AG04450 (cell line): ENCODE measurements at regions not wholly inside any gene's neighbourhood (a gene's known extent, or its start where the extent isn't known, plus 50 kb on each side); places are given as distances from the start of the nearest gene placed in this dataset.
"Not testable (repeated sequence)": the region's sequence is repeated elsewhere in the genome, so short reads cannot be mapped to it uniquely, and the experiment has no call there.

Experiments used
- CTCF ChIA-PET: fragments of 300-600, 350-600 bp; formaldehyde crosslinking; extraction: SDS; loops from one replicate; lab custom pipeline; 2022; ENCODE audit warnings: antibody characterized with exemption, inconsistent platforms; lab: Charles Lee
- POLR2A ChIA-PET: fragments of 350-600 bp; formaldehyde crosslinking; extraction: SDS; loops from one replicate; lab custom pipeline; 2021; ENCODE audit warnings: antibody characterized with exemption, inconsistent platforms; lab: Yijun Ruan, JAX
- DNase-seq: peaks from one replicate; pipeline ENCODE4 v3.0.0-alpha.2; 2011; ENCODE audit warnings: low read depth, low spot score
- H3K27ac ChIP-seq: one replicate; pipeline ENCODE4 v1.5.1; 2012; ENCODE audit warnings: low read depth, low read length, control low read depth
- H3K27me3 ChIP-seq: one replicate; pipeline ENCODE4 v1.6.0; 2012; ENCODE audit warnings: low read length; ENCODE audit not compliant: control insufficient read depth, insufficient read depth
- H3K4me3 ChIP-seq: 2 replicates; pipeline ENCODE4 v1.5.1; 2011; ENCODE audit warnings: mild to moderate bottlenecking, low read depth, low read length, control low read depth
- H3K9me3 ChIP-seq: 2 replicates; pipeline ENCODE4 v1.5.1; 2012; ENCODE audit warnings: low read length; ENCODE audit not compliant: control insufficient read depth, insufficient read depth
- TF ChIP-seq, protein P1 (sequence below): IDR thresholded peaks from 2 replicates; pipeline ENCODE4 v1.5.1; 2011; ENCODE audit warnings: low read depth, low read length, control low read depth, inconsistent platforms

DNA sequence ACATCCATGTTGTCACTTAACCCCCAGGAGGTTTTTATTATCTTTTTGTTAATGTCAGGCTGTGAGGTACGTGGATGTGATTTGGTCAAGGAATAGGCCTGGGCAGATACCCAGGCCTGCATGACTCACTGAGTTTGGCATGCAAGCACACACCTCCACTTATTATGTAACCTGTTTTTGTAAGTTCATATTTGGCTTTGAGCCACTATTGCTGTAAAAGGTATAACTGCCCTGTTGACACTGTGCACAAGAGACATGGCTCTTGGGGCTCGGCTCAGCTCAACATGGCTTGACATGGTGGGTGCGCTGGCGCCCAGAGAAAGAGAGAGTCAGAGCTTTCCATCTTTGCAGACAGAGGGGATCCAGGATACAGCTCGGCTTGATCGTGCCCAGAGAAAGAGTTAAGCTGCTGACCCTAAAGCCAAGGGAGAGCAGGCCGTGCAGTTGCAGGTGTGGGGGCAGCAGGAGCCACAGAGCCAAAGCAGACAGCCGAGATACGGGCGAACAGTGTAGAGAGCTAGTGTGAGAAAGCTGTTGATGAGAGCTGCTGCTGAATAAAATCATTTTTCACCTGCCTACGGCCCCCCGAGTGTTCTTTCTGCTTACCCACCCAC, 67.9 kb upstream of the UNC13C start:
- Histone ChIP-seq H3K27me3 (no peaks in the 10 kb centered on the region), H3K27ac (no peak overlapping the region), H3K9me3 (peaks cover 18% of the 10 kb centered on the region), H3K4me3 (no peak overlapping the region)
- ChIA-PET POLR2A (no interaction called here), CTCF (no interaction called here)
- TF ChIP-seq, protein P1, sequence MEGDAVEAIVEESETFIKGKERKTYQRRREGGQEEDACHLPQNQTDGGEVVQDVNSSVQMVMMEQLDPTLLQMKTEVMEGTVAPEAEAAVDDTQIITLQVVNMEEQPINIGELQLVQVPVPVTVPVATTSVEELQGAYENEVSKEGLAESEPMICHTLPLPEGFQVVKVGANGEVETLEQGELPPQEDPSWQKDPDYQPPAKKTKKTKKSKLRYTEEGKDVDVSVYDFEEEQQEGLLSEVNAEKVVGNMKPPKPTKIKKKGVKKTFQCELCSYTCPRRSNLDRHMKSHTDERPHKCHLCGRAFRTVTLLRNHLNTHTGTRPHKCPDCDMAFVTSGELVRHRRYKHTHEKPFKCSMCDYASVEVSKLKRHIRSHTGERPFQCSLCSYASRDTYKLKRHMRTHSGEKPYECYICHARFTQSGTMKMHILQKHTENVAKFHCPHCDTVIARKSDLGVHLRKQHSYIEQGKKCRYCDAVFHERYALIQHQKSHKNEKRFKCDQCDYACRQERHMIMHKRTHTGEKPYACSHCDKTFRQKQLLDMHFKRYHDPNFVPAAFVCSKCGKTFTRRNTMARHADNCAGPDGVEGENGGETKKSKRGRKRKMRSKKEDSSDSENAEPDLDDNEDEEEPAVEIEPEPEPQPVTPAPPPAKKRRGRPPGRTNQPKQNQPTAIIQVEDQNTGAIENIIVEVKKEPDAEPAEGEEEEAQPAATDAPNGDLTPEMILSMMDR = no peak
- no peak for DNase-seq

DNA sequence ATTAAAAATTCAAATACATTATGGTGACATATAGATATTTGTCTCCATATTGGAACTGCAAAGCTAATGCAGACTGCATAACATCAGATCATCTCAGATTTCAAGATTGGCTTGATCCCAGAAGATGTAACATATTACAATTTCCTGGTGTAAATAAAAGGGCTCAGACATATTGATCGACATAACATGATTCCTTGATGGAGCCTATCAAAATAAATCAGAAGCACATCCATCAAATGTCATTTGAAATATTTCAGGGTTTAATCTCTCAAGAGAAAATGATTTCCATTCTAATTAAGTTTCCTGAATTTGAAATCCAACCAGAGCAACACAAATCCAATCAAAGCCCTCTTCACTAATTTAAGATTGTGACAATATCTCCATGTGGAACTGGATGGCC, 75.1 kb upstream of the UNC13C start:
- DNase-seq = no peak
- Histone ChIP-seq H3K9me3 (no peaks in the 10 kb centered on the region; the same call in 1 of the 2 replicates), H3K4me3 (no peak overlapping the region), H3K27me3 (no peaks in the 10 kb centered on the region), H3K27ac (no peak overlapping the region)
- TF ChIP-seq, protein P1 = no peak
- ChIA-PET POLR2A (no interaction called here), CTCF (no interaction called here)

DNA sequence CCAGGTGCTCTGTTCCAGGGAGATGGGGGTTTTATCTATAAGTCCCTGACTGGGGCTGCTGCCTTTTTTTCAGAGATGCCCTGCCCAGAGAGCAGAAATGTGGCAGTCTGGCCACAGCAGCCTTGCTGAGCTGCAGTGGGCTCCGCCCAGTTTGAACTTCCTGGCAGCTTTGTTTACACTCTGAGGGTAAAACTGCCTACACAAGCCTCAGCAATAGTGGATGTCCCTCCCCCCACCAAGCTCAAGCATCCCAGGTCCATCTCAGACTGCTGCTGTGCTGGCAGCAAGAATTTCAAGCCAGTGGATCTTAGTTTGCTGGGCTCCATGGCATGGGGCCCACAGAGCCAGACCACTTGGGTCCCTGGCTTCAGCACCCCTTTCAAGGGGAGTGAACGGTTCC, 84.8 kb upstream of the UNC13C start:
- POLR2A ChIA-PET = not testable (repeated sequence)

DNA sequence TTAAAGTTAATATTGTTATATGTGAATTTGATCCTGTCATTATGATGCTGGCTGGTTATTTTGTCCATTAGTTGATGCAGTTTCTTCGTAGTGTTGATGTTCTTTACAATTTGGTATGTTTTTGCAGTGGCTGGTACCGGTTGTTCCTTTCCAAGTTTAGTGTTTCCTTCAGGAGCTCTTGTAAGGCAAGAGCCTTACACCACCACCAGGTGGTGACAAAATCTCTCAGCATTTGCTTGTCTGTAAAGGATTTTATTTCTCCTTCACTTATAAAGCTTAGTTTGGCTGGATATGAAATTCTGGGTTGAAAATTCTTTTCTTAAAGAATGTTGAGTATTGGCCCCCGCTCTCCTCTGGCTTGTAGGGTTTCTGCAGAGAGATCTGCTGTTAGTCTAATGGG, 86.4 kb upstream of the UNC13C start:
- H3K27me3 ChIP-seq, H3K4me3 ChIP-seq, CTCF ChIA-PET, H3K27ac ChIP-seq, POLR2A ChIA-PET, DNase-seq: not testable (repeated sequence)
- H3K9me3 ChIP-seq = peaks cover 12% of the 10 kb centered on the region

More for the DNA sequence above, 84.8 kb upstream of the UNC13C start:
- CTCF ChIA-PET, H3K27ac ChIP-seq, H3K27me3 ChIP-seq, H3K4me3 ChIP-seq, DNase-seq: not testable (repeated sequence)
- H3K9me3 ChIP-seq = peaks cover 12% of the 10 kb centered on the region

DNA sequence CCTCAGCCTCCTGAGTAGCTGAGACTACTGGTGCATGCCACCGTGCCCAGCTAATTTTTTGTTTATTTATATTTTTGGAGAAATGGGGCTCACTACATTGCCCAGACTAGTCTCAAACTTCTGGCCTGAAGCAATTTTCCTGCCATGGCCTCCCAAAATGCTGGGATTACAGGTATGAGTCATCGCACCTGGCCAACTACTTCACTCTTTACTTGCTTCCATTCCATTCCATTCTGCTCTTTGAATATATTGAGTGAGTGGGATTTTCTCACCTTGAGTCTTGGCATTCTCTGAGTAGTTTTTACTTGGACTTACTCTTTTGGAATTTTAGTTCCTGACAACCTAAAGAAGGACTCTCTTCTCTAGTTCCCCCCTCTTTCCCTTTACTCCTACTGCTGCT, 93.8 kb upstream of the UNC13C start:
- H3K9me3 ChIP-seq = peaks cover 7% of the 10 kb centered on the region
- DNase-seq = no peak
- CTCF ChIA-PET = no interaction called here
- no peak overlapping the region for H3K4me3 ChIP-seq
- TF ChIP-seq, protein P1 = no peak
- no peak overlapping the region for H3K27ac ChIP-seq
- H3K27me3 ChIP-seq = no peaks in the 10 kb centered on the region
- POLR2A ChIA-PET = no interaction called here

DNA sequence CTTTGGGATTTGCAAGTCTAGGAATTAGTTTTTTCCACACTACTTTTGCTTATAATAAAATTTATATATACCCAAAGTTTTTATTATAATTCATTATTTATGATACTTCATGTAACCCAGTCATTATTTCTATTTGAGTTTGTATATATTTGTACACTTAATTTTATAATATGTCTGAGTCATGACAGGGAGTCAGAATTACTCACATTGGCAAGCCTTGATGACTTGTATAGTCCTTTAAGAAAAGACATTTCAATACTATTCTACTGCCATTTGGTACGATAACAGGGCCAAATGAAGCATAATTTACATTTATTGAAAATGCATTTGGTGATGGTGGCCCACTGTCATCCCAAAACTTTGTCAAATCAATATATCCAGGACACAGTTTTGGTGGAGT, 95.9 kb upstream of the UNC13C start:
- DNase-seq = no peak
- Histone ChIP-seq H3K27ac (no peak overlapping the region), H3K4me3 (no peak overlapping the region), H3K27me3 (no peaks in the 10 kb centered on the region), H3K9me3 (peaks cover 12% of the 10 kb centered on the region)
- TF ChIP-seq, protein P1 = no peak
- ChIA-PET CTCF (no interaction called here), POLR2A (no interaction called here)
